Activated naive CD4-positive, alpha-beta T cell treated with anti-CD3 and anti-CD28 coated beads for 36 hours (primary cell): ENCODE measurements at regions not wholly inside any gene's neighbourhood (a gene's known extent, or its start where the extent isn't known, plus 50 kb on each side); places are given as distances from the start of the nearest gene placed in this dataset.

Experiments used
- CTCF ChIA-PET: fragments of 350-600 bp; sonication (Branson Sonifier 250); formaldehyde crosslinking; loops from one replicate; lab custom pipeline; 2021; ENCODE audit warnings: antibody characterized with exemption; lab: Charles Lee
- DNase-seq: peaks from one replicate; pipeline ENCODE4 v3.0.0-alpha.2; 2020
- H3K27ac Mint-ChIP-seq: one replicate; pipeline ENCODE4 v1.8.0; 2021; ENCODE audit warnings: mild to moderate bottlenecking, mixed read lengths
- H3K27me3 Mint-ChIP-seq: one replicate; pipeline ENCODE4 v1.8.0; 2021; ENCODE audit warnings: low read depth, mixed read lengths
- H3K36me3 Mint-ChIP-seq: one replicate; pipeline ENCODE4 v1.8.0; 2021; ENCODE audit warnings: low read depth, mixed read lengths
- H3K4me1 Mint-ChIP-seq: one replicate; pipeline ENCODE4 v1.8.0; 2021; ENCODE audit warnings: low read depth, mixed read lengths
- H3K4me3 Mint-ChIP-seq: one replicate; pipeline ENCODE4 v1.8.0; 2021; ENCODE audit warnings: mild to moderate bottlenecking, moderate library complexity, mixed read lengths
- H3K9me3 Mint-ChIP-seq: one replicate; pipeline ENCODE4 v1.8.0; 2021; ENCODE audit warnings: mixed read lengths
- intact Hi-C: fragments of 100-400 bp; cut with micrococcal nuclease; formaldehyde crosslinking; loops from one replicate; pipeline ENCODE4 v1.15.1; 2023

DNA sequence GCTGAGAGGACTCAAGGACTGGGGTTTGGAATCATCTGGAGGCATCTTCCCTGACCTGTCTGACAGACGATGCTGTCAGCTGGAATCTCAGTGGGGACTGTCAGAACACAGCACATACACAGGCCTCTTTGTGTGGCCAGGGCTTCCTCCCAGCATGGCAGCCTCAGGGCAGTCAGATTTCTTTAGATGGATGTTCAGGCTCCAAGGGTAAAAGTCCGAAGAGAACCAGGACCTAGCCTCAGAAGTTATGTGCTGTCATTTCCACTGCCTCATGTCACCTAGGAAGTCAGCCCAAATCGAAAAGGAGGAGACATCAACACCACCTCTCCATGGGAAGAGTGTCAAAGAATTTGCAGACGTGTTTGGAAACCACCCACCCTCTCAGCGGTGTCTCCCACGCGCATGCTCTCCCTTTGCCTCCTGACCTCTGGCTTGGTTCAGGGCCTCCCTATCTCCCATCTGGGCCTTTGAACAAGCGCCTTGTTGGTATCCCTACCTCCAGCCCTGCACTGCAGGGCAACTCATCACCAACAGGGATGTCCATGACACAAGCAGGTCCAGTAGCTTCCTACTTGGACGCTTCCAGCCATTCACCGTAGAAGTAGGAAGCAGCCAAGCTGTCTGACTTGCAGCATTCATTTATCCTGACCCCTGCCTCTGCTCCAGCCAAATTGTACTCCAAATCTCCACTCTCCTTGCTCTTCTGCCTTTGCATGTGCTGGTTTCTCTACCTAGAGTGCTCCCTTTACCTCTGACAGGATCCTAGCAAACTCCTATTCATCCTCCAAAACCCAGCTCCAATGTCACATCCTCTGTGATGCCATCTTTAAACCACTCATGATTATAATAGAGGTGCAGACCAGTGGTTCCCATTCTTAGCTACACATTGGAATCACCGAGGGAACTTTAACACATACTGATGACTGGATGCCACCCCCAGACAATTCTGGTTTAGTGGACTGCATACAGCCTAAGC is 121.6 kb downstream of the OAT start:
- Mint-ChIP-seq H3K36me3 (no peaks in the 10 kb centered on the region), H3K9me3 (peaks cover 9% of the 10 kb centered on the region), H3K4me1 (no peaks in the 10 kb centered on the region), H3K27ac (no peak overlapping the region), H3K4me3 (no peak overlapping the region), H3K27me3 (no peaks in the 10 kb centered on the region)
- no peak for DNase-seq
- CTCF ChIA-PET = interaction anchor here (1.0 to 1.2 kb wide), 3 partner anchors 92 to 302 kb away, joined by 3 to 4 read pairs (median 3); no protein-coding TSS in a partner anchor
- intact Hi-C loops = no loop called here

DNA sequence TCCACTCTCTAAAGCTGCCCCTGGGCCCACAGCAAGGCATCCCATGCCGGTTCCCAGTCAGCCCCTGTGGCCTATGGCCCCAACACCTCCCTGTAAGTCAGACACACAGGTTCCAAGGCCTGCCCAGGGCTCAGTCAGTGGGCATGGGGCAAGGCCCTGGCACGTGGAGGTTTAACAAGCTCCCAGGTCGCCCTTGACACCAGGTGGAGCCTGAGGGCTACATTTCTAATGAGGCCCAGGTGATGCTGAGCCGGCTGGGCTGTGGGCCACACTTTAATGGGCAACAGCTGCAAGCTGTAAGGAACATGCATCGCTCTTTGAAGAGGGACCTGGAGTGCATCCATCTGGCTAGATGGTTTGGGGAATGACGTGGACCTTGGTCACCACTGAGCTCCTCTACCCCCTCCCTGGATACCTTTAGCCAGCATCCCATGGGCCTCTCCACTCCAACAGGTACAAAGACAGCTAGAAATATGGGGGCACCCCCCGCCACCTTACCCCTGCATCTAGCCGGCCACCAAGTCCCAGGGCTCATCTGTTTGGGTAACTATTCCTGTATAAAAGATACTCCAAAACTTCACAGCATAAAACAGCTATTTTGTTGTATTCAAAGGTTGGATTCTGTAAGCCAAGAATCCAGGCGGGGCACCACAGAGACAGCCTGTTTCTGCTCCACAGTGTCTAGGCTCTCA is 122.5 kb downstream of the OAT start:
- Mint-ChIP-seq H3K4me1 (no peaks in the 10 kb centered on the region), H3K4me3 (no peak overlapping the region), H3K27me3 (no peaks in the 10 kb centered on the region), H3K36me3 (no peaks in the 10 kb centered on the region), H3K27ac (no peak overlapping the region), H3K9me3 (peaks cover 9% of the 10 kb centered on the region)
- peak; percentile 17 for DNase-seq
- CTCF ChIA-PET = interaction anchor here (1.1 to 1.2 kb wide), 2 partner anchors 103 to 301 kb away, joined by 3 read pairs; no protein-coding TSS in a partner anchor
- intact Hi-C loops = no loop called here

DNA sequence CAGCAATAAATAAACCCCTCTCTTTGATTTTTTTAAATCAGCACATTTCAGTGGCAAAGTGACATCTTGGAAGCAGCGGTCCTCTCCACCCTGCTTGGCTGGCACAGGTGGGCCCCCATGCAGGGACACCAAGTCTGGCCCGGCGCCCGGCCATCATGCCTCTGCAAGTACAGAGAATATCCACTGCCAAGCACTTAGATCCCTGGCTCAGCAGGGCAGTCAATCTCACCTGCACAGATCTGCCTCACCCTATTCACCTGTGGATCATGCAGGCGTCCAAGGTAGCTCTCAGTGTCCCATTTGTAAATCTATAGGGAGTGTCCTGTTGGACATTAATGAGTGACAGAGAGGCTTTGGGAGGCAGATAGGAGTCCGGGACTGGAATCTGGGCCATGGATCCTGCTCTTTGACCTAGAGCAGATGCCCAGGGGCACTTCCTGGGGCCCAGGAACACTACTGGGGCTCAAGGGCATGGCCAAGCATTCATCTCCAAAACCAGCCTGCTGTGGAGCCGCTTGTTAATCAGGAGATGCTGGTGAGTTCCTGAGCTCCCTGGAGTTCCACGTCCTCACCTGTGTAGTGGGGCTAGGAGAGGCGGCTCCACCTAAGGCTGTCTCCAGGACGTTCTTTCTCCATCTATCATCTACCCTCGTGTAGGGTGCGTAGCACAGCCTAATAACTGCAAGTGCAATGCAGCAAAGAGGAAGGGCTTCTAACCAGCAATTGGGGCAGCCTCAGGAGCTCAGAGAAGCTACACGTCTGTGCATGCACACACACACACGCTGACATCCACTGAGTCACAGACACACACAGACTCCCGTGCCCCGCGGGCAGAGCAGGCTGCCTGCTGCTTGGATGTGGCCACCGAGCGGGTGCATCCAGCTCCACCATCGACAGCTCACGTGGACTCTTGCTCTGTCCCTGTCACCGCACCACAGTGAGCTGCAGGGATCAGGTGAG is 123.6 kb downstream of the OAT start:
- no peak for DNase-seq
- intact Hi-C loops = no loop called here
- Mint-ChIP-seq H3K9me3 (no peaks in the 10 kb centered on the region), H3K4me1 (no peaks in the 10 kb centered on the region), H3K4me3 (no peak overlapping the region), H3K36me3 (no peaks in the 10 kb centered on the region), H3K27ac (no peak overlapping the region), H3K27me3 (no peaks in the 10 kb centered on the region)
- CTCF ChIA-PET = no interaction called here

DNA sequence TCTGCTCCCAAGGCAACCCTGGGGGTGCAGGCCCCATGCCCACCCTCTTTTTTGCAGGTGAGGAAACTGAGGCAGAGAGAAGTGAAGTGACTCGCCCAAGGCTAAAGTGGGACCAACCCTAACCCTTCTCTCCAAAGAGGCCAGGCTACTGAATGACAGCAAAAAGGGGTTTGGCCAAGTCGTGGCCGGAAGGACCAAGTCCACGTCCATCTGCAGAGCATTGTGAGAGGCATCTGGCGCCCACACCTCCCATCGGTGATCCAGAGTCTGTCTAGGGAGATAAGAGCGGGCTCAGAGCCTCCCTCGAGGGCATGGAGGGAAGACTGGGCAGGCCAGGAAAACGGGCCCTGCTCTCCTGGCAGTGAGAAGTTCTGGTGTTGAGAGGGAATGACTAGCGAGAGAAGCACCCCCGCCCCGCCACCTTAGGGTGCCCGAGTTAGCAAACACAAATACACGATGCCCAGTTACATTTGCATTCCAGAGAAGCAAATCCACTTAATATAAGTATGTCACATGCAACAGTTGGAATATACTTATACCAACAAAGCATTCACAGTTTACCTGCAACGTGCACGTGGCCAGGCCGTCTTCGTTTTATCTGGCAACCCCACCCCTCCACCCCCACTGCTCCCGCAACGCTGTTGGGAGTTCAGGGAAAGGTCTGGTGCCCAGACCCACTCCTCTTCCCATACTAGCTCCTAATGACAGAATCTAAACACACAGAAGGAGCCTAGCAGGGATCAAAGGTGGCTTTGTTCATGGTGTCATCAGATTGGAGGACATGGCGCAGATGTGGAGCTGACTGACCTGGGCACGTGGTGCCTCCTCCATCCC is 124.9 kb downstream of the OAT start:
- no peaks in the 10 kb centered on the region for H3K4me1 Mint-ChIP-seq
- no peaks in the 10 kb centered on the region for H3K27me3 Mint-ChIP-seq
- no peak overlapping the region for H3K27ac Mint-ChIP-seq
- no peaks in the 10 kb centered on the region for H3K9me3 Mint-ChIP-seq
- no peak for DNase-seq
- no peaks in the 10 kb centered on the region for H3K36me3 Mint-ChIP-seq
- CTCF ChIA-PET = no interaction called here
- no peak overlapping the region for H3K4me3 Mint-ChIP-seq
- intact Hi-C loops = no loop called here

DNA sequence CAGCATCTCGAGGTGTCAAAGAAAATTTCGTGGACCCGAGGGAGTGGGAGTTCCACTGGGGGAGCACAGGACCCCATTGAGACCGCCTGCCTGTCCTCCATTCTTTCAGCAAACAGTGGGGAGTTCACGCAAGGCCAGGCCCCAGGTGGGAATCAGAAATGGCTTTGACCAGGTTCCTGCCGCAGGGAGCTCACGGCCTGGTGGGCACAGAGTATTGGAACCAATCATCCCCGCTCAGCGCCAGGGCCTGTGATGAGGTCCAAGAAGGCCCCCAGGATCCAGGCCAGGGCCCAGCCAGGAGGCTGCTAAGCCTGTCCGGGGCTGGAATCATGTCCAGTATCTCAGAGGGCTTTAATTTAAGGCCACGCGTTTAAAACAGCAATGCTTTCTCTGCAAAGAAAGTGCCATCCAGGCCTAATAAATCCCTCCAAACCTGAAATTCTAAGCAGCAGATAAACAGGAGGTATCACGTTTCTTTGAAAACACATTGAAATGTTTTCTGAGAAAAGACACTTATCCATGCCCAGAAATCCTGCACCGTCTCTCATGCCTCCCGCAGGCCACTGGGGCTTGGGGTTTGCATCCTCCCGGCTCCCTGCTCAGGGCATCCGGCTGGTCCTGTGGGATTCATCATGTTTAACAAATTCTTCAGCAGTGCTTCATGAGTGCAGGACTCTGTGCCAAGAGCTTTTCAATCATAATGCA is 125.7 kb downstream of the OAT start:
- Mint-ChIP-seq H3K9me3 (no peaks in the 10 kb centered on the region), H3K36me3 (no peaks in the 10 kb centered on the region), H3K27ac (no peak overlapping the region), H3K27me3 (no peaks in the 10 kb centered on the region), H3K4me1 (no peaks in the 10 kb centered on the region), H3K4me3 (no peak overlapping the region)
- no peak for DNase-seq
- intact Hi-C loops = no loop called here
- CTCF ChIA-PET = no interaction called here

DNA sequence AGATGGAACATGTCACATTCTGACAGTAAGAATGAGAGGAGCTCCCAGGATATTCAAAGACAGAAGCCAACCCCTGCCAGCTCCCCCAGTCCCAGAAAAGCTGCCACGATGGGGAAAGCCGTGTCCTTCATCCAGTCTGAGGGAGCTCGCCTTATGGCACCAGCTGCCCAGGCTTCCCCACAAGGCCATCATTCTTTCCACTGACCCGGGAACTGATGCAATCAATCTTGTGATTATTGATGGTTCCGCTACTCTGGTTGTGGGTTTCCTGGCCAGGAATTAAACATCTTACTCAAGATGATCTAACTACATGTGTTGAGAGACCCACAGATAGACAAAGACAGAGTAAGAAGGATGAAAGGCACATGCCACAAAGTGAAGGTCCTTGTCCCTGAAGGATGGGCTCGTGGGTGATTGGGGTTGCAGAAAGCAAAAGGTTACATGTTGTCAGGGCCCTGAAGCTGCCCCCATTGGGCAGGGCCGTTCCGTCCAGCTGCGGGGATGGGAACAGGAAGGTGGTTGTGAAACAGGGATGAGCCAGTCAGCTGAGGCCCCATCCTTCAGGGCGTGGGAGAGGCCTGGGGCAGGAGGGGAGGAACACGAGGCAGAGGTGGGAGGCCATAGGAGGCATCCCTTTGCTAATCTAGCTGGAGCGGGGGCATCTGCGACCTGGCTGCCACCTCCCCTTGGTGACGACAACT is 127.6 kb downstream of the OAT start:
- DNase-seq = no peak
- Mint-ChIP-seq H3K36me3 (no peaks in the 10 kb centered on the region), H3K9me3 (no peaks in the 10 kb centered on the region), H3K4me1 (no peaks in the 10 kb centered on the region), H3K27ac (no peak overlapping the region), H3K4me3 (no peak overlapping the region), H3K27me3 (no peaks in the 10 kb centered on the region)
- intact Hi-C loops = no loop called here
- CTCF ChIA-PET = interaction anchor here (0.7 kb wide), 1 partner anchor 98 kb away, joined by 3 read pairs; no protein-coding TSS in a partner anchor

DNA sequence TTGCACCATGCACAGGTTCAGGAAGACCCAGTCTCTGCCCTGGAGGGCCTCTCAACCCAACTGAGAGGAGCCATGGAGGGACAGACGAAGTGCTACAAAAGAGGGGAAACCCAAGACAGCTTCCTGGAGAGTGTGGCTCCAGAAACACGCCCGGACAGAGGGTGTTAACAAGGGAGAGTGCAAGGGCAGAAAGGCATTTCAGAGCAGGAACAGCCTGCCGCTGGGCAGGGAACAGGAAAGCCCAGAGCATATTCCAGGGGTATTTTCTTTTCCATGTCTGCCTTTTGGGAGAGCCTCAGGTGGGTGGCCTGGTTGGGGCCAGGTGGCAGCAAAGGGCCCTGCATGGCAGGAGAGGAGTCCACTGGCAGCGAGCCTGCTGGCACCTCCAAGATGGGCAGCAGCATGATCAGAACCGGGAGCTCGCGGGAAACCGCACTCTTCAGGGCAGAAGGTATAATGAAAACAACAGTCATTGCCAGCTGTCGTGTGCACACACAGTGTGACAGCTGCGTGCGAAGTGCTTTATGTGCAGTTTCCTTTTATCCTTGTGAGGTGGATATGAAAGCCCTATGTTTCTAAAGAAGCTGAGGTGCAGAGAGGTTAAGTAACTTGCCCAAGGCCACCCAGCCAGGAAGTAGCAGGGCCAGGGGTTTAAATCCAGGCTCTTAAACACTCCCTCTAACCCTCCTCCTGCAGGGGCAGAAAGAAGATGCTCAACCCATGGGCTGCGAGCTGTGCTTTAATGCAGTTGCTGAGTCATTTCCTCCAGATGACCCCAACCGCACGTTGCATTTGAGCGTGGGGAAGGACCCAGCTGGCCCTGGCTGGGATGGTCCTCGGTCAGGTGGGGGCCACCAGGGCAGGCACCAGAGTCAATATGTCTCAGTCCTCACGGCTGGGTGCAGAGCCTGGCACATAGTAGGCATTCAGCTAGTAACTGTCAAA is 128.6 kb downstream of the OAT start:
- intact Hi-C loops = no loop called here
- no peak overlapping the region for H3K27ac Mint-ChIP-seq
- no peaks in the 10 kb centered on the region for H3K9me3 Mint-ChIP-seq
- H3K27me3 Mint-ChIP-seq = no peaks in the 10 kb centered on the region
- no peaks in the 10 kb centered on the region for H3K36me3 Mint-ChIP-seq
- DNase-seq = no peak
- H3K4me1 Mint-ChIP-seq = no peaks in the 10 kb centered on the region
- CTCF ChIA-PET = interaction anchor here (0.6 to 0.7 kb wide), 2 partner anchors 93 to 99 kb away, joined by 3 read pairs; no protein-coding TSS in a partner anchor
- H3K4me3 Mint-ChIP-seq = no peak overlapping the region

DNA sequence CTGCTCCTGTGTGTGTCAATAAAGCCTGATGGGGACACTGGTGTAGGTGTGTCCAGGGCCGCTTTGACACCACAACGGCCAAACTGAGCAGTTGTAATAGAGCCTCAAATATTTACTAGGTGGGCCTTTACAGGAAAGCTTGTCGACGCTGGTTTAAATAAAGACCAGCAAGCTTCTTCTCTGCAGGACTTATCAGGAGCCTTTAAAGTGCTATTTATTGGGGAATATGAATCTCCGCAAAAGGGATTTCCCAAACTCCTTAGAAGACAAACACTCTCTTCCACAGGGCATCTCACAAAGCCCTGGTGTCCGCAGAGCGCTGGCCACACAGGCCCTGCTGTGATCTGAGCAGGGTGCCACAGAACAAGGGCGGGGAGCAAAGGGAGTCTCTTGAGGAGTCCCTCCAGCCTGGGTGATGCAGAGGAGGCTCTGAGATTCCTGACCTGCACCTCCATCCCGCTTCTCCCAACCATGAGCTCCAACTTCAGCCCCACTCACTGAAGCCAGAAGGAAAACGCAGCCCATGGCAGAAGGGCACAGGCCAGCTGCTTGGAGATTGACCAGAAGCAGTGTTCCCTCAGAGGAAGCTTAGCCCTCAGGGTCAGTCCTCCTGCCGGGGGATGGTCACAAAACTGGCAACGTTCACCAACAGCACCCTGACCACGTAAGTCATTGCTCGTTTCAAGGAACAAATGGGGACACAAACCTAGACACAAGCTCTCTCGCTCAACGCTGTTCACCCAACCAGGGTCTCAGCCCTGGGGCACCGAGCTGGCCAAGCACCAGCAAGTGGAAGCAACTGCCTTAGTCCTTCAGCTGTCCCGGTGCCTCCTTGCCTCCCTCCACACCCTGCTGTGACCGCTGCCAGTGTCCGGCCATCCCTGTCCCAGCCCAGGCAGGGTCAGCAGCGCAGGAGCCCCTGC is 129.5 kb downstream of the OAT start:
- Mint-ChIP-seq H3K27me3 (no peaks in the 10 kb centered on the region), H3K27ac (no peak overlapping the region), H3K4me3 (no peak overlapping the region), H3K36me3 (no peaks in the 10 kb centered on the region), H3K9me3 (no peaks in the 10 kb centered on the region), H3K4me1 (no peaks in the 10 kb centered on the region)
- intact Hi-C loops = no loop called here
- DNase-seq = no peak
- CTCF ChIA-PET = no interaction called here

DNA sequence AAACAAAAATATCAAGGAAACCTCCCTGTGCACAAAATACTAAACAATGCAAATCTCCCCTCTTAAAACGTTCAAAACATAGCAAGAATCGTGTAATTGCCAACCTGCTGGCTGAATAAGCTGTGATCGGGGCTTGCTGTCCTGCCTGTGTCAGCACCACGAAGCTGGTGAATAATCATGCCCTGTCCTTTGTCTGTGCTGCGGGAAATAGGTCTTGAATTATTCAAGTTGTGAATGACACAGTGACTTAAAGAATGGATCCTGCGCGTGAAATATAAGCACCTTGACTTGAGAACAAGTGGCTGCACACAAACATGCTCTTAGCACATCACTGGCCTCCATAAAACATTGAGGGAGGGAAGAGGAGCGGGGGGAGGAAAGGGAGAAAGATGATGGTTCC is 130.2 kb downstream of the OAT start:
- CTCF ChIA-PET = no interaction called here
- Mint-ChIP-seq H3K4me3 (no peak overlapping the region), H3K27me3 (no peaks in the 10 kb centered on the region), H3K27ac (no peak overlapping the region), H3K4me1 (no peaks in the 10 kb centered on the region), H3K36me3 (no peaks in the 10 kb centered on the region), H3K9me3 (no peaks in the 10 kb centered on the region)
- no peak for DNase-seq
- intact Hi-C loops = no loop called here
